GM19468 (cell line): ENCODE measurements at regions not wholly inside any gene's neighbourhood (a gene's known extent, or its start where the extent isn't known, plus 50 kb on each side); places are given as distances from the start of the nearest gene placed in this dataset.

ENCODE experiments used
- ATAC-seq: cut with Tn5 transposase; IDR thresholded peaks from one replicate; pipeline ENCODE4 v1.9.1; 2021; ENCODE audit warnings: mild to moderate bottlenecking, moderate library complexity, moderate number of reproducible peaks; ENCODE audit not compliant: unreplicated experiment; ENCODE audit errors: extremely low read depth

- no peak for ATAC-seq
Measured at GRCh38 chr10:131478377-131478989, 167.0 kb upstream of the TCERG1L start.

- no peak for ATAC-seq
Measured at GRCh38 chr10:131480066-131480465, 168.5 kb upstream of the TCERG1L start.

- ATAC-seq, result no peak
Measured at GRCh38 chr10:131480861-131481260, 169.3 kb upstream of the TCERG1L start.

GRCh38 chr10:131485732-131486131 is 174.2 kb upstream of the TCERG1L start:
- no peak for ATAC-seq

GRCh38 chr10:131487822-131488221 is 176.3 kb upstream of the TCERG1L start:
- ATAC-seq, result no peak

GRCh38 chr10:131490991-131491594 is 179.6 kb upstream of the TCERG1L start:
- ATAC-seq, result no peak

GRCh38 chr10:131492211-131492857 is 180.8 kb upstream of the TCERG1L start:
- no peak for ATAC-seq

- no peak for ATAC-seq
Measured at GRCh38 chr10:131493432-131493831, 181.9 kb upstream of the TCERG1L start.

GRCh38 chr10:131494451-131494850 is 182.9 kb upstream of the TCERG1L start:
- no peak for ATAC-seq

- ATAC-seq, result no peak
Measured at GRCh38 chr10:131495224-131495623, 183.7 kb upstream of the TCERG1L start.

- ATAC-seq, result no peak
Measured at GRCh38 chr10:131495892-131496291, 184.4 kb upstream of the TCERG1L start.

GRCh38 chr10:131496351-131497052 is 185.0 kb upstream of the TCERG1L start:
- no peak for ATAC-seq

GRCh38 chr10:131499566-131499965 is 188.0 kb upstream of the TCERG1L start:
- ATAC-seq, result no peak

GRCh38 chr10:131500181-131500580 is 188.7 kb upstream of the TCERG1L start:
- no peak for ATAC-seq

- ATAC-seq, result no peak
Measured at GRCh38 chr10:131500892-131501291, 189.4 kb upstream of the TCERG1L start.

GRCh38 chr10:131503992-131504391 is 192.5 kb upstream of the TCERG1L start:
- ATAC-seq, result no peak

GRCh38 chr10:131511391-131511790 is 199.9 kb upstream of the TCERG1L start:
- no peak for ATAC-seq

GRCh38 chr10:131512852-131513251 is 201.3 kb upstream of the TCERG1L start:
- no peak for ATAC-seq

GRCh38 chr10:131513445-131513844 is 201.9 kb upstream of the TCERG1L start:
- ATAC-seq, result no peak

- ATAC-seq, result no peak
Measured at GRCh38 chr10:131513901-131514300, 202.4 kb upstream of the TCERG1L start.

- ATAC-seq, result no peak
Measured at GRCh38 chr10:131514454-131514853, 202.9 kb upstream of the TCERG1L start.
